H1 (cell line): ENCODE measurements at regions not wholly inside any gene's neighbourhood (a gene's known extent, or its start where the extent isn't known, plus 50 kb on each side); places are given as distances from the start of the nearest gene placed in this dataset.

Experiments
- CTCF ChIA-PET: fragments of 300-600 bp; sonication (Branson Sonifier 250); formaldehyde crosslinking; loops from one replicate; lab custom pipeline; 2021; ENCODE audit not compliant: partially characterized antibody; lab: Charles Lee
- POLR2A ChIA-PET: fragments of 300-600 bp; sonication (Branson Sonifier 250); formaldehyde crosslinking; loops from one replicate; lab custom pipeline; 2021; ENCODE audit warnings: inconsistent platforms; ENCODE audit not compliant: partially characterized antibody; lab: Charles Lee
- DNase-seq, 2 experiments: peaks; one replicate each; pipeline versions ENCODE4 v3.0.0 to v3.0.0-alpha.2; 2010 to 2022; ENCODE audit warnings: low spot score in 2 of 2, low read depth in 1 of 2, mixed read lengths in 1 of 2
- FAIRE-seq: peaks from 2 replicates; lab custom pipeline; 2011; peaks lifted over from hg19 to GRCh38; lab: Jason Lieb, UNC
- H2AFZ ChIP-seq: 2 replicates; pipeline ENCODE4 v1.8.1; 2012; ENCODE audit warnings: low read length, inconsistent platforms
- H2AK5ac ChIP-seq: 2 replicates; pipeline ENCODE4 v1.6.1; 2013; ENCODE audit warnings: low read depth, low read length
- H2BK120ac ChIP-seq: replicated peaks from 2 replicates; pipeline ENCODE3; 2013; ENCODE audit warnings: low read depth, low read length, inconsistent platforms
- H2BK12ac ChIP-seq: 2 replicates; pipeline ENCODE4 v1.6.1; 2013; ENCODE audit warnings: low read depth, low read length
- H2BK15ac ChIP-seq: 2 replicates; pipeline ENCODE4 v1.6.1; 2013; ENCODE audit warnings: low read length
- H2BK20ac ChIP-seq: 2 replicates; pipeline ENCODE4 v1.6.1; 2013; ENCODE audit warnings: low read length
- H2BK5ac ChIP-seq: 2 replicates; pipeline ENCODE4 v1.6.1; 2013; ENCODE audit warnings: low read depth, low read length
- H3K14ac ChIP-seq: 2 replicates; pipeline ENCODE4 v1.6.1; 2013; ENCODE audit warnings: inconsistent platforms; ENCODE audit not compliant: insufficient read length
- H3K18ac ChIP-seq: 2 replicates; pipeline ENCODE4 v1.6.1; 2013; ENCODE audit warnings: low read length; ENCODE audit errors: extremely low read depth
- H3K23ac ChIP-seq: 2 replicates; pipeline ENCODE4 v1.6.1; 2013; ENCODE audit warnings: inconsistent platforms; ENCODE audit not compliant: insufficient read length
- H3K23me2 ChIP-seq: 2 replicates; pipeline ENCODE4 v1.6.1; 2013; ENCODE audit warnings: low read depth, low read length
- H3K27ac ChIP-seq: 2 replicates; pipeline ENCODE4 v1.6.1; 2011; ENCODE audit warnings: low read depth, low read length, inconsistent platforms
- H3K27me3 ChIP-seq, 4 experiments: replicated peaks in 1 of 4; 1 replicate in 1 of 4; 2 replicates in 3 of 4; pipeline versions ENCODE4 v1.6.1 to v1.8.1; 2011 to 2013; ENCODE audit warnings: low read length in 3 of 4, mild to moderate bottlenecking in 3 of 4, inconsistent platforms in 2 of 4, mixed read lengths in 2 of 4, moderate library complexity in 1 of 4; ENCODE audit not compliant: control insufficient read depth in 3 of 4, insufficient read depth in 3 of 4; ENCODE audit errors: extremely low read depth in 1 of 4
- H3K36me3 ChIP-seq, 4 experiments: 2 replicates each; pipeline versions ENCODE4 v1.6.1 to v1.8.1; 2011 to 2013; ENCODE audit warnings: mild to moderate bottlenecking in 4 of 4, low read length in 3 of 4, moderate library complexity in 2 of 4, control low read depth in 1 of 4, inconsistent platforms in 1 of 4; ENCODE audit not compliant: insufficient read depth in 4 of 4, control insufficient read depth in 2 of 4
- H3K4ac ChIP-seq: replicated peaks from 2 replicates; pipeline ENCODE3; 2013; ENCODE audit warnings: low read length, low read depth, mixed read lengths, inconsistent platforms; ENCODE audit not compliant: insufficient read length
- H3K4me1 ChIP-seq, 4 experiments: replicated peaks in 1 of 4; 1 replicate in 1 of 4; 2 replicates in 3 of 4; pipeline versions ENCODE4 v1.6.1 to v1.8.1; 2011 to 2013; ENCODE audit warnings: low read length in 3 of 4, inconsistent platforms in 2 of 4, mixed read lengths in 1 of 4; ENCODE audit not compliant: insufficient read depth in 4 of 4, control insufficient read depth in 3 of 4
- H3K4me2 ChIP-seq, 2 experiments: 2 replicates each; pipeline versions ENCODE4 v1.6.1 to v1.8.1; 2011 to 2013; ENCODE audit warnings: low read depth in 2 of 2, low read length in 2 of 2, control low read depth in 1 of 2, inconsistent platforms in 1 of 2, mild to moderate bottlenecking in 1 of 2; ENCODE audit not compliant: insufficient read depth in 1 of 2
- H3K4me3 ChIP-seq, 4 experiments: fragments of 200-600, 300-600 bp in 1 of 4; sonication (generic), shearing (Covaris generic), sonication (Bioruptor Twin) in 1 of 4; 2 replicates each; pipeline versions ENCODE4 v1.5.1 to v1.8.1; 2011 to 2016; ENCODE audit warnings: low read length in 4 of 4, low read depth in 3 of 4, control low read depth in 2 of 4, inconsistent platforms in 2 of 4, mild to moderate bottlenecking in 2 of 4, mixed read lengths in 1 of 4, moderate library complexity in 1 of 4; ENCODE audit not compliant: insufficient read depth in 2 of 4; ENCODE audit errors: extremely low read depth in 1 of 4
- H3K56ac ChIP-seq: replicated peaks from 2 replicates; pipeline ENCODE3; 2013; ENCODE audit warnings: low read depth, mild to moderate bottlenecking, mixed read lengths, low read length, inconsistent platforms; ENCODE audit not compliant: insufficient read length
- H3K79me1 ChIP-seq: 2 replicates; pipeline ENCODE4 v1.6.1; 2013; ENCODE audit warnings: low read depth, low read length, control low read depth
- H3K79me2 ChIP-seq, 2 experiments: 2 replicates each; pipeline versions ENCODE4 v1.6.1 to v1.8.1; 2012 to 2013; ENCODE audit warnings: low read length in 2 of 2, mild to moderate bottlenecking in 2 of 2, inconsistent platforms in 1 of 2; ENCODE audit not compliant: insufficient read depth in 2 of 2, control insufficient read depth in 1 of 2
- H3K9ac ChIP-seq, 4 experiments: replicated peaks in 1 of 4; 1 replicate in 1 of 4; 2 replicates in 3 of 4; pipeline versions ENCODE4 v1.6.1 to v1.8.1; 2011 to 2013; ENCODE audit warnings: low read depth in 3 of 4, low read length in 3 of 4, control low read depth in 2 of 4, mild to moderate bottlenecking in 2 of 4, moderate library complexity in 2 of 4, inconsistent platforms in 1 of 4; ENCODE audit errors: extremely low read depth in 1 of 4
- H3K9me3 ChIP-seq, 2 experiments: 2 replicates each; pipeline versions ENCODE4 v1.6.1 to v1.8.1; 2012 to 2013; ENCODE audit warnings: mild to moderate bottlenecking in 2 of 2, moderate library complexity in 2 of 2, control low read depth in 1 of 2, inconsistent platforms in 1 of 2, low read depth in 1 of 2, low read length in 1 of 2, mixed read lengths in 1 of 2; ENCODE audit not compliant: insufficient read depth in 2 of 2
- H4K20me1 ChIP-seq, 2 experiments: replicated peaks in 1 of 2; 2 replicates each; pipeline versions ENCODE3 to v1.8.1; 2011 to 2013; ENCODE audit warnings: inconsistent platforms in 2 of 2, low read length in 2 of 2, mild to moderate bottlenecking in 1 of 2; ENCODE audit not compliant: insufficient read depth in 2 of 2, control insufficient read depth in 1 of 2
- H4K5ac ChIP-seq: 2 replicates; pipeline ENCODE4 v1.6.1; 2013; ENCODE audit warnings: low read length, low read depth, mixed read lengths, inconsistent platforms; ENCODE audit not compliant: insufficient read length
- H4K8ac ChIP-seq: 2 replicates; pipeline ENCODE4 v1.8.0; 2013; ENCODE audit warnings: mild to moderate bottlenecking, moderate library complexity, low read length, inconsistent platforms; ENCODE audit not compliant: insufficient read depth; ENCODE audit errors: extremely low read depth
- H4K91ac ChIP-seq: replicated peaks from 2 replicates; pipeline ENCODE3; 2013; ENCODE audit warnings: low read length, mixed read lengths, inconsistent platforms; ENCODE audit not compliant: insufficient read length
- CHD1 ChIP-seq: IDR thresholded peaks from 2 replicates; pipeline ENCODE4 v1.6.1; 2012; ENCODE audit warnings: low read depth, low read length, improper control_type of control experiment
- CREB1 ChIP-seq: IDR thresholded peaks from 2 replicates; pipeline ENCODE4 v1.6.1; 2012; ENCODE audit warnings: inconsistent platforms
- CTBP2 ChIP-seq: IDR thresholded peaks from 2 replicates; pipeline ENCODE4 v1.7.0; 2011; ENCODE audit warnings: borderline replicate concordance, mild to moderate bottlenecking, moderate library complexity, mixed read lengths, low read length; ENCODE audit not compliant: insufficient read depth, insufficient read length
- E2F6 ChIP-seq: IDR thresholded peaks from 2 replicates; pipeline ENCODE4 v1.6.1; 2012; ENCODE audit warnings: inconsistent platforms
- EGR1 ChIP-seq: IDR thresholded peaks from 2 replicates; pipeline ENCODE4 v1.6.1; 2011; ENCODE audit warnings: low read depth, low read length, borderline replicate concordance
- EP300 ChIP-seq, 2 experiments: IDR thresholded peaks; 1 replicate in 1 of 2; 2 replicates in 1 of 2; pipeline ENCODE4 v1.6.1; 2011 to 2012; ENCODE audit warnings: low read depth in 2 of 2, low read length in 2 of 2, mild to moderate bottlenecking in 2 of 2, borderline replicate concordance in 1 of 2, inconsistent platforms in 1 of 2, moderate library complexity in 1 of 2
- EZH2 ChIP-seq: fragments of 200-600 bp; sonication (generic); IDR thresholded peaks from 2 replicates; pipeline ENCODE4 v1.7.1; 2012; ENCODE audit warnings: low read depth, mild to moderate bottlenecking, moderate library complexity, low read length, inconsistent platforms; ENCODE audit not compliant: severe bottlenecking
- JUN ChIP-seq: IDR thresholded peaks from 2 replicates; pipeline ENCODE4 v1.6.1; 2011; ENCODE audit warnings: low read depth, mild to moderate bottlenecking, improper control_type of control experiment, low read length
- MAFK ChIP-seq: IDR thresholded peaks from 2 replicates; pipeline ENCODE4 v1.6.1; 2012; ENCODE audit warnings: low read depth, mild to moderate bottlenecking, improper control_type of control experiment, low read length
- POLR2A ChIP-seq, 2 experiments: IDR thresholded peaks; 1 replicate in 1 of 2; 2 replicates in 1 of 2; pipeline ENCODE4 v1.6.1; 2011; ENCODE audit warnings: low read depth in 2 of 2, low read length in 2 of 2, mild to moderate bottlenecking in 2 of 2; ENCODE audit errors: control extremely low read depth in 1 of 2
- RBBP5 ChIP-seq: IDR thresholded peaks from 2 replicates; pipeline ENCODE4 v1.7.1; 2012; ENCODE audit warnings: low read depth, mild to moderate bottlenecking, inconsistent platforms, low read length, moderate library complexity, borderline replicate concordance
- RNF2 ChIP-seq: fragments of 200-900, 300-1000 bp; sonication (generic); IDR thresholded peaks from 2 replicates; pipeline ENCODE4 v1.7.1; 2016; ENCODE audit warnings: borderline replicate concordance, low read depth, mild to moderate bottlenecking, antibody characterized with exemption, low read length; ENCODE audit not compliant: poor library complexity, severe bottlenecking; ENCODE audit errors: missing control alignments
- SP1 ChIP-seq: IDR thresholded peaks from 2 replicates; pipeline ENCODE4 v1.6.1; 2011; ENCODE audit warnings: low read depth, low read length
- TAF1 ChIP-seq: IDR thresholded peaks from 2 replicates; pipeline ENCODE4 v1.6.1; 2011; ENCODE audit warnings: mild to moderate bottlenecking, low read depth, low read length
- YY1 ChIP-seq: IDR thresholded peaks from 2 replicates; pipeline ENCODE4 v1.6.1; 2011; ENCODE audit warnings: low read depth, mild to moderate bottlenecking, low read length
- WGBS, 2 experiments: shearing (Covaris generic) in 1 of 2; methylation state at CpG; one replicate each; pipeline versions ENCODE4 v1.1.6 to v1.1.7; 2013 to 2015; ENCODE audit warnings: low lambda C conversion rate in 2 of 2, mixed read lengths in 2 of 2, inconsistent platforms in 1 of 2, low coverage in 1 of 2, missing lambda C conversion rate in 1 of 2; ENCODE audit not compliant: insufficient replicate concordance in 2 of 2, insufficient coverage in 1 of 2, insufficient read length in 1 of 2; ENCODE audit errors: extremely low coverage in 1 of 2, missing lambda C conversion rate in 1 of 2; 5-methylcytosine and 5-hydroxymethylcytosine counted together

- H2BK20ac ChIP-seq, result no peak overlapping the region
- H3K9me3 ChIP-seq, result peaks cover 0 to 4% of the 10 kb centered on the region in 2 experiments; a peak in 1 of 4 replicates
- H3K14ac ChIP-seq, result no peak overlapping the region
- H3K27me3 ChIP-seq, result no peaks in the 10 kb centered on the region
- H2AFZ ChIP-seq, result no peak overlapping the region
- no peaks in the 10 kb centered on the region for H3K79me2 ChIP-seq
- no peak overlapping the region for H3K18ac ChIP-seq
- H4K91ac ChIP-seq, result no peak overlapping the region
- H3K23me2 ChIP-seq, result no peaks in the 10 kb centered on the region
- no peak overlapping the region for H2BK120ac ChIP-seq
- CTCF ChIA-PET, result no interaction called here
- no peak overlapping the region for H3K4ac ChIP-seq
- POLR2A ChIA-PET, result no interaction called here
- no peaks in the 10 kb centered on the region for H3K4me1 ChIP-seq
- H4K5ac ChIP-seq, result no peak overlapping the region
- H3K4me3 ChIP-seq, result no peak overlapping the region
- H3K27ac ChIP-seq, result no peak overlapping the region
- WGBS, 2 experiments, result 86% methylated on average over 4 of the region's 4 CpGs; no CpG with 5 or more reads in 1 of the 2 experiments
- H2BK12ac ChIP-seq, result no peak overlapping the region
- H3K56ac ChIP-seq, result no peak overlapping the region
- no peaks in the 10 kb centered on the region for H3K36me3 ChIP-seq
- H4K8ac ChIP-seq, result no peak overlapping the region
- DNase-seq, result no peak
- no peak overlapping the region for H3K23ac ChIP-seq
- H2AK5ac ChIP-seq, result no peak overlapping the region
- no peaks in the 10 kb centered on the region for H4K20me1 ChIP-seq
- no peak overlapping the region for H2BK15ac ChIP-seq
- no peak overlapping the region for H2BK5ac ChIP-seq
- H3K79me1 ChIP-seq, result no peaks in the 10 kb centered on the region
- no peak overlapping the region for H3K4me2 ChIP-seq
- no peak for FAIRE-seq
- no peak overlapping the region for H3K9ac ChIP-seq
- TF ChIP-seq TAF1, result no peak
- no peak for TF ChIP-seq JUN
- TF ChIP-seq CREB1, result no peak
- TF ChIP-seq EP300 (IDR thresholded peaks at IDR 0.05; ENCODE audit: borderline replicate concordance in 1 of 2, low read depth in 2 of 2, low read length in 2 of 2), result no peak
- no peak for TF ChIP-seq E2F6
- TF ChIP-seq SP1, result no peak
- no peak for TF ChIP-seq POLR2A (IDR thresholded peaks at IDR 0.05; ENCODE audit: control extremely low read depth in 1 of 2, low read depth in 2 of 2, low read length in 2 of 2)
- no peak for TF ChIP-seq EZH2
- no peak for TF ChIP-seq RBBP5
- TF ChIP-seq CHD1, result no peak
- no peak for TF ChIP-seq MAFK
- TF ChIP-seq CTBP2, result no peak
- TF ChIP-seq YY1, result no peak
- TF ChIP-seq EGR1, result no peak
- TF ChIP-seq RNF2, result no peak
Measured at GRCh38 chr1:163789911-163790310, 468.2 kb downstream of the NUF2 start.
